ENCODE measurements at regions not wholly inside any gene's neighbourhood (a gene's known extent, or its start where the extent isn't known, plus 50 kb on each side); places are given as distances from the start of the nearest gene placed in this dataset.

GRCh38 chr14:97943619-97944018 lies 1146.4 kb downstream of the VRK1 start:
- no peak overlapping the region for H3K56ac ChIP-seq (ENCODE audit: extremely low read depth, insufficient read depth, low read length)
- no peak overlapping the region for H4K8ac ChIP-seq (ENCODE audit: low read depth in 2 of 2, low read length in 2 of 2)
- no CpG with 5 or more reads among the region's 1 CpG for WGBS, 2 experiments (ENCODE audit: extremely low coverage in 2 of 2, insufficient read length in 1 of 2)
- H2AK9ac ChIP-seq (replicated peaks; ENCODE audit: low read depth, low read length, poor library complexity): no peak overlapping the region
- ChIA-PET POLR2A (ENCODE audit: unreplicated experiment) (no interaction called here), CTCF (no interaction called here)
- H3K23ac ChIP-seq (ENCODE audit: low read depth, low read length): no peak overlapping the region
- H3K9me3 ChIP-seq (ENCODE audit: control insufficient read depth, insufficient read depth, low read length): peaks cover 35% of the 10 kb centered on the region
- no peak overlapping the region for H2BK120ac ChIP-seq (ENCODE audit: low read depth, low read length)
- TF ChIP-seq SMC3 (IDR thresholded peaks at IDR 0.05; ENCODE audit: low read depth, low read length) (no peak), RAD21 (IDR thresholded peaks at IDR 0.05; ENCODE audit: low read length) (no peak), CHD1 (IDR thresholded peaks at IDR 0.05; ENCODE audit: low read depth, low read length) (no peak), NFE2L2 (IDR thresholded peaks at IDR 0.05; ENCODE audit: low read depth, low read length) (no peak), FOS (IDR thresholded peaks at IDR 0.05; ENCODE audit: low read depth, low read length) (no peak), MAZ (IDR thresholded peaks at IDR 0.05; ENCODE audit: borderline replicate concordance, low read depth, low read length) (no peak), MAFK (IDR thresholded peaks at IDR 0.05; ENCODE audit: low read depth, low read length) (no peak), CEBPB (IDR thresholded peaks at IDR 0.05; ENCODE audit: low read depth, low read length) (no peak), BHLHE40 (IDR thresholded peaks at IDR 0.05; ENCODE audit: low read depth, low read length) (no peak), POLR2A (IDR thresholded peaks at IDR 0.05; ENCODE audit: low read depth, low read length) (no peak), MXI1 (IDR thresholded peaks at IDR 0.05; ENCODE audit: borderline replicate concordance, low read depth, low read length) (no peak), RFX5 (IDR thresholded peaks at IDR 0.05; ENCODE audit: low read depth, low read length) (no peak)
- TF ChIP-seq, protein P1, sequence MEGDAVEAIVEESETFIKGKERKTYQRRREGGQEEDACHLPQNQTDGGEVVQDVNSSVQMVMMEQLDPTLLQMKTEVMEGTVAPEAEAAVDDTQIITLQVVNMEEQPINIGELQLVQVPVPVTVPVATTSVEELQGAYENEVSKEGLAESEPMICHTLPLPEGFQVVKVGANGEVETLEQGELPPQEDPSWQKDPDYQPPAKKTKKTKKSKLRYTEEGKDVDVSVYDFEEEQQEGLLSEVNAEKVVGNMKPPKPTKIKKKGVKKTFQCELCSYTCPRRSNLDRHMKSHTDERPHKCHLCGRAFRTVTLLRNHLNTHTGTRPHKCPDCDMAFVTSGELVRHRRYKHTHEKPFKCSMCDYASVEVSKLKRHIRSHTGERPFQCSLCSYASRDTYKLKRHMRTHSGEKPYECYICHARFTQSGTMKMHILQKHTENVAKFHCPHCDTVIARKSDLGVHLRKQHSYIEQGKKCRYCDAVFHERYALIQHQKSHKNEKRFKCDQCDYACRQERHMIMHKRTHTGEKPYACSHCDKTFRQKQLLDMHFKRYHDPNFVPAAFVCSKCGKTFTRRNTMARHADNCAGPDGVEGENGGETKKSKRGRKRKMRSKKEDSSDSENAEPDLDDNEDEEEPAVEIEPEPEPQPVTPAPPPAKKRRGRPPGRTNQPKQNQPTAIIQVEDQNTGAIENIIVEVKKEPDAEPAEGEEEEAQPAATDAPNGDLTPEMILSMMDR (conservative IDR thresholded peaks at IDR 0.05; ENCODE audit: low read depth, low read length): no peak
- TF ChIP-seq, protein P2, sequence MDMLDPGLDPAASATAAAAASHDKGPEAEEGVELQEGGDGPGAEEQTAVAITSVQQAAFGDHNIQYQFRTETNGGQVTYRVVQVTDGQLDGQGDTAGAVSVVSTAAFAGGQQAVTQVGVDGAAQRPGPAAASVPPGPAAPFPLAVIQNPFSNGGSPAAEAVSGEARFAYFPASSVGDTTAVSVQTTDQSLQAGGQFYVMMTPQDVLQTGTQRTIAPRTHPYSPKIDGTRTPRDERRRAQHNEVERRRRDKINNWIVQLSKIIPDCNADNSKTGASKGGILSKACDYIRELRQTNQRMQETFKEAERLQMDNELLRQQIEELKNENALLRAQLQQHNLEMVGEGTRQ (IDR thresholded peaks at IDR 0.05; ENCODE audit: low read depth, low read length): no peak
- TF ChIP-seq, protein P3, sequence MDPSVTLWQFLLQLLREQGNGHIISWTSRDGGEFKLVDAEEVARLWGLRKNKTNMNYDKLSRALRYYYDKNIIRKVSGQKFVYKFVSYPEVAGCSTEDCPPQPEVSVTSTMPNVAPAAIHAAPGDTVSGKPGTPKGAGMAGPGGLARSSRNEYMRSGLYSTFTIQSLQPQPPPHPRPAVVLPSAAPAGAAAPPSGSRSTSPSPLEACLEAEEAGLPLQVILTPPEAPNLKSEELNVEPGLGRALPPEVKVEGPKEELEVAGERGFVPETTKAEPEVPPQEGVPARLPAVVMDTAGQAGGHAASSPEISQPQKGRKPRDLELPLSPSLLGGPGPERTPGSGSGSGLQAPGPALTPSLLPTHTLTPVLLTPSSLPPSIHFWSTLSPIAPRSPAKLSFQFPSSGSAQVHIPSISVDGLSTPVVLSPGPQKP (IDR thresholded peaks at IDR 0.05; ENCODE audit: borderline replicate concordance, low read depth, low read length): no peak
- dilution Hi-C loops (cut with HindIII; ENCODE audit: low sequenced_read_pairs, unreplicated experiment): no loop called here
- ATAC-seq (ENCODE audit: low read depth) (no peak), DNase-seq (no peak)
- no peaks in the 10 kb centered on the region for H3K79me1 ChIP-seq (ENCODE audit: low read depth in 1 of 2, low read length in 2 of 2)
- BruUV-seq (replicated peaks): no TSS peak
- no peak overlapping the region for H2AK5ac ChIP-seq (ENCODE audit: low read depth, low read length)
- no peak overlapping the region for H2AFZ ChIP-seq (replicated peaks; ENCODE audit: low read length, poor library complexity)
- intact Hi-C loops (cut with micrococcal nuclease): no loop called here
- H3K36me3 ChIP-seq (ENCODE audit: control insufficient read depth, insufficient read depth, low read length): no peaks in the 10 kb centered on the region
- no peak overlapping the region for H2BK20ac ChIP-seq (ENCODE audit: low read depth, low read length)
- no peak overlapping the region for H3K27ac ChIP-seq (ENCODE audit: insufficient read depth, low read length)
- H3K4me2 ChIP-seq (ENCODE audit: low read depth, low read length): no peak overlapping the region
- no peak overlapping the region for H4K5ac ChIP-seq (ENCODE audit: low read depth, low read length)
- H3K14ac ChIP-seq (replicated peaks; ENCODE audit: low read depth, low read length): no peak overlapping the region
- H3K27me3 ChIP-seq (ENCODE audit: control insufficient read depth, insufficient read depth, low read length): no peaks in the 10 kb centered on the region
- H3K9ac ChIP-seq (ENCODE audit: low read depth, low read length): no peak overlapping the region
- no peak overlapping the region for H4K91ac ChIP-seq (ENCODE audit: insufficient read depth, low read depth, low read length)
- H3K4me1 ChIP-seq (ENCODE audit: control insufficient read depth, insufficient read depth, low read length): no peaks in the 10 kb centered on the region
- no peak overlapping the region for H3K18ac ChIP-seq (ENCODE audit: low read depth, low read length)
- H3K9me1 ChIP-seq (ENCODE audit: insufficient read depth, low read length): no peaks in the 10 kb centered on the region
- H2BK15ac ChIP-seq (ENCODE audit: low read depth, low read length): no peak overlapping the region
- in situ Hi-C loops (cut with MboI; ENCODE audit: low sequenced_read_pairs): no loop called here
- no peaks in the 10 kb centered on the region for H4K20me1 ChIP-seq (ENCODE audit: insufficient read depth, low read length)
- H3K4ac ChIP-seq (ENCODE audit: low read depth, low read length): no peak overlapping the region
- no peak overlapping the region for H3K4me3 ChIP-seq (ENCODE audit: insufficient read depth, low read depth, low read length)
- no peak overlapping the region for H2BK5ac ChIP-seq (ENCODE audit: low read depth, low read length, poor library complexity, severe bottlenecking)

Data from IMR-90 (cell line).